Vagina (tissue), 2 donors: ENCODE measurements at regions not wholly inside any gene's neighbourhood (a gene's known extent, or its start where the extent isn't known, plus 50 kb on each side); places are given as distances from the start of the nearest gene placed in this dataset.

Experiments used
- DNase-seq, 2 donors: peaks; one replicate each; pipeline ENCODE4 v3.0.0-alpha.2; 2017; ENCODE audit errors: extremely low spot score in 2 of 2
- H3K27ac ChIP-seq: fragments of 200-600 bp; sonication (generic); one replicate; pipeline ENCODE4 v1.5.1; 2019
- H3K27me3 ChIP-seq: fragments of 200-600 bp; sonication (generic); one replicate; pipeline ENCODE4 v1.5.1; 2019
- H3K36me3 ChIP-seq, 2 donors: fragments of 200-600 bp; sonication (generic); one replicate each; pipeline ENCODE4 v1.5.1; 2017 to 2019
- H3K4me1 ChIP-seq: fragments of 200-600 bp; sonication (generic); one replicate; pipeline ENCODE4 v1.5.1; 2019
- H3K4me3 ChIP-seq, 2 donors: fragments of 200-600 bp; sonication (generic); 1 replicate in 1 of 2; 2 replicates in 1 of 2; pipeline ENCODE4 v1.5.1; 2016 to 2019
- H3K9me3 ChIP-seq: fragments of 200-600 bp; sonication (generic); one replicate; pipeline ENCODE4 v1.5.1; 2019
- CTCF ChIP-seq, 3 experiments: fragments of 450-650 bp in 2 of 3; fragments of 200-600 bp in 1 of 3; sonication (generic) in 1 of 3; IDR thresholded peaks; one replicate each; pipeline ENCODE4 v1.5.1; 2017 to 2019; ENCODE audit warnings: antibody characterized with exemption in 3 of 3, mild to moderate bottlenecking in 2 of 3, moderate library complexity in 2 of 3
- POLR2A ChIP-seq, 2 donors: fragments of 450-650 bp; IDR thresholded peaks; one replicate each; pipeline ENCODE4 v1.6.1; 2017; ENCODE audit warnings: antibody characterized with exemption in 2 of 2, mild to moderate bottlenecking in 2 of 2, moderate library complexity in 2 of 2
- POLR2AphosphoS5 ChIP-seq, 2 donors: sonication (generic); formaldehyde crosslinking; IDR thresholded peaks; one replicate each; pipeline ENCODE4 v1.9.0; 2017; ENCODE audit warnings: antibody characterized with exemption in 2 of 2, mild to moderate bottlenecking in 2 of 2, low read depth in 1 of 2; ENCODE audit not compliant: insufficient read depth in 1 of 2
- intact Hi-C: fragments of 100-400 bp; cut with DNase I; formaldehyde crosslinking; loops from one replicate; pipeline ENCODE4 v1.15.1; 2023

GRCh38 chr11:15663777-15664218 lies 549.1 kb downstream of the INSC start:
- Histone ChIP-seq H3K9me3 (no peaks in the 10 kb centered on the region), H3K36me3 (no peaks in the 10 kb centered on the region), H3K4me3 (no peak overlapping the region), H3K4me1 (peaks cover 13% of the 10 kb centered on the region), H3K27ac (no peak overlapping the region), H3K27me3 (no peaks in the 10 kb centered on the region)
- intact Hi-C loops = no loop called here
- TF ChIP-seq POLR2AphosphoS5 (IDR thresholded peaks at IDR 0.05; ENCODE audit: insufficient read depth in 1 of 2, low read depth in 1 of 2) (no peak), CTCF (IDR thresholded peaks at IDR 0.05) (no peak), POLR2A (IDR thresholded peaks at IDR 0.05) (no peak)
- peak in 1 of 2 donors; percentile 34 for DNase-seq

GRCh38 chr11:15665368-15665871 lies 550.7 kb downstream of the INSC start:
- intact Hi-C loops = no loop called here
- H3K27me3 ChIP-seq = no peaks in the 10 kb centered on the region
- TF ChIP-seq CTCF (IDR thresholded peaks at IDR 0.05) (no peak), POLR2A (IDR thresholded peaks at IDR 0.05) (no peak), POLR2AphosphoS5 (IDR thresholded peaks at IDR 0.05; ENCODE audit: insufficient read depth in 1 of 2, low read depth in 1 of 2) (no peak)
- DNase-seq = peak in 1 of 2 donors; percentile 70
- H3K4me3 ChIP-seq = no peak overlapping the region
- no peaks in the 10 kb centered on the region for H3K9me3 ChIP-seq
- no peaks in the 10 kb centered on the region for H3K36me3 ChIP-seq
- peaks cover 13% of the 10 kb centered on the region for H3K4me1 ChIP-seq
- H3K27ac ChIP-seq = no peak overlapping the region

- H3K36me3 ChIP-seq = no peaks in the 10 kb centered on the region
- no peak overlapping the region for H3K27ac ChIP-seq
- no peak overlapping the region for H3K4me3 ChIP-seq
- peak; percentile 27 to 28 for DNase-seq
- peaks cover 13% of the 10 kb centered on the region for H3K4me1 ChIP-seq
- intact Hi-C loops = no loop called here
- H3K27me3 ChIP-seq = no peaks in the 10 kb centered on the region
- no peaks in the 10 kb centered on the region for H3K9me3 ChIP-seq
- TF ChIP-seq POLR2A (IDR thresholded peaks at IDR 0.05) (no peak), CTCF (IDR thresholded peaks at IDR 0.05) (no peak)
Measured at GRCh38 chr11:15667127-15667725, 552.5 kb downstream of the INSC start.

- peaks cover 11% of the 10 kb centered on the region for H3K4me1 ChIP-seq
- intact Hi-C loops = no loop called here
- no peaks in the 10 kb centered on the region for H3K36me3 ChIP-seq
- DNase-seq = peak in 1 of 2 donors; percentile 10
- no peaks in the 10 kb centered on the region for H3K27me3 ChIP-seq
- H3K4me3 ChIP-seq = no peak overlapping the region
- H3K9me3 ChIP-seq = no peaks in the 10 kb centered on the region
- H3K27ac ChIP-seq = no peak overlapping the region
- TF ChIP-seq POLR2AphosphoS5 (IDR thresholded peaks at IDR 0.05; ENCODE audit: insufficient read depth in 1 of 2, low read depth in 1 of 2) (no peak), POLR2A (IDR thresholded peaks at IDR 0.05) (no peak), CTCF (IDR thresholded peaks at IDR 0.05) (no peak)
Measured at GRCh38 chr11:15668718-15669117, 554.0 kb downstream of the INSC start.

- peak in 1 of 2 donors; percentile 34 for DNase-seq
- no peak for TF ChIP-seq CTCF (IDR thresholded peaks at IDR 0.05)
- TF ChIP-seq POLR2A (IDR thresholded peaks at IDR 0.05) = no peak
- no peak for TF ChIP-seq POLR2AphosphoS5 (IDR thresholded peaks at IDR 0.05; ENCODE audit: insufficient read depth in 1 of 2, low read depth in 1 of 2)
- intact Hi-C loops = no loop called here
- no peaks in the 10 kb centered on the region for H3K9me3 ChIP-seq
- H3K27ac ChIP-seq = no peak overlapping the region
- H3K4me3 ChIP-seq = no peak overlapping the region
- H3K27me3 ChIP-seq = no peaks in the 10 kb centered on the region
- H3K4me1 ChIP-seq = no peaks in the 10 kb centered on the region
- H3K36me3 ChIP-seq = no peaks in the 10 kb centered on the region
Measured at GRCh38 chr11:15670520-15671070, 555.9 kb downstream of the INSC start.
